A549 (cell line): ENCODE measurements at regions not wholly inside any gene's neighbourhood (a gene's known extent, or its start where the extent isn't known, plus 50 kb on each side); places are given as distances from the start of the nearest gene placed in this dataset.

Experiments
- POLR2A ChIP-seq: IDR thresholded peaks from 2 replicates; pipeline ENCODE4 v1.6.1; 2012; ENCODE audit warnings: mild to moderate bottlenecking, low read length
- SMC3 ChIP-seq: fragments of >200 bp; sonication (Bioruptor Twin); formaldehyde crosslinking; IDR thresholded peaks from 3 replicates; pipeline ENCODE4 v1.6.1; 2018; ENCODE audit warnings: inconsistent platforms

DNA sequence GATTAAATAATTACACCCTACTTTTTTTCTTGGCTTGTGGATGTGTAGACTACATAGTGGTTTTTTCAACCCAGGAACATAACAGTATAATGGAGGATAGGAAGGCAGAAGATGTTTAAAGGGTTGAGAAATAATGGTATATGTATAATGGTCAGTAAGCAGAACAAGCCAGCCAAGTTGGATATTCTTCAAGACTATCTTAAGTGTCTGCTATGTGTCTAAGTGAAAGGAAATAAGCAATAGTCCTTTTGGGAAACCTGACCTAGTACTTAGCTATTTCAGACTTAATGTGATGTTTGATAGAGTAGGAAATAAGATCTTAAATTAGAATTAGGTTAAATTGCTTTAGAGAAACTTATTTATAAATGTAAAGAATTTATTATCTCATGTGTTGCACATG lies 85.7 kb downstream of the PTPDC1 start:
- TF ChIP-seq POLR2A (no peak), SMC3 (no peak)
